ENCODE measurements at regions not wholly inside any gene's neighbourhood (a gene's known extent, or its start where the extent isn't known, plus 50 kb on each side); places are given as distances from the start of the nearest gene placed in this dataset.

DNA sequence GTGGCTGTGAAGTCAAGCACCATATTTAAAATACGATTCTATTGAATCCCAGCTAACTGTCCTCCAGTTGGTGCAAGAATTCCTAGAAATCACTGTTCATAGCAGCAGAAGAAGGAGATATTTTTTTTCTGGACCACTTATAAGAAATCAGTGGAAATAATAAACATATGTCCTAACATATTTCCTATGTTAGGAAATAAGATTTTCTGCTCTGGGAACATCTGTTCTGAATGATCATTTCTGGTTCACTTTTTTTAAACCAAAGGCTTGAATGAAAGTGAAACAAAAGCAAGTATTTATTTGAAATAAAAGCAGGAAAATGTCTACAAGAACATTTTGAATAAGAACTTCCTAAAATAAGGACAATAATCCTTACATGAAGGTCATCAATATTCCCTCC is 138.9 kb upstream of the RALGAPA2 start:
- TF ChIP-seq SOX6 (IDR thresholded peaks at IDR 0.05) (no peak), SOX6 (CRISPR knock-in tag; IDR thresholded peaks at IDR 0.05) (no peak), ZNF724P (CRISPR knock-in tag; IDR thresholded peaks at IDR 0.05; ENCODE audit: borderline replicate concordance) (no peak), ZNF546 (CRISPR knock-in tag; conservative IDR thresholded peaks at IDR 0.05) (no peak), TBP (CRISPR knock-in tag; IDR thresholded peaks at IDR 0.05) (no peak), SP4 (CRISPR knock-in tag; IDR thresholded peaks at IDR 0.05) (no peak), JUNB (CRISPR knock-in tag; IDR thresholded peaks at IDR 0.05; ENCODE audit: borderline replicate concordance) (no peak), REL (CRISPR knock-in tag; conservative IDR thresholded peaks at IDR 0.05) (no peak), TCF7L2 (IDR thresholded peaks at IDR 0.05; ENCODE audit: low read depth, low read length) (no peak), ZKSCAN1 (IDR thresholded peaks at IDR 0.05; ENCODE audit: low read length) (no peak)
- TF ChIP-seq, protein P1, sequence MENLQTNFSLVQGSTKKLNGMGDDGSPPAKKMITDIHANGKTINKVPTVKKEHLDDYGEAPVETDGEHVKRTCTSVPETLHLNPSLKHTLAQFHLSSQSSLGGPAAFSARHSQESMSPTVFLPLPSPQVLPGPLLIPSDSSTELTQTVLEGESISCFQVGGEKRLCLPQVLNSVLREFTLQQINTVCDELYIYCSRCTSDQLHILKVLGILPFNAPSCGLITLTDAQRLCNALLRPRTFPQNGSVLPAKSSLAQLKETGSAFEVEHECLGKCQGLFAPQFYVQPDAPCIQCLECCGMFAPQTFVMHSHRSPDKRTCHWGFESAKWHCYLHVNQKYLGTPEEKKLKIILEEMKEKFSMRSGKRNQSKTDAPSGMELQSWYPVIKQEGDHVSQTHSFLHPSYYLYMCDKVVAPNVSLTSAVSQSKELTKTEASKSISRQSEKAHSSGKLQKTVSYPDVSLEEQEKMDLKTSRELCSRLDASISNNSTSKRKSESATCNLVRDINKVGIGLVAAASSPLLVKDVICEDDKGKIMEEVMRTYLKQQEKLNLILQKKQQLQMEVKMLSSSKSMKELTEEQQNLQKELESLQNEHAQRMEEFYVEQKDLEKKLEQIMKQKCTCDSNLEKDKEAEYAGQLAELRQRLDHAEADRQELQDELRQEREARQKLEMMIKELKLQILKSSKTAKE (CRISPR knock-in tag; IDR thresholded peaks at IDR 0.05; ENCODE audit: borderline replicate concordance) = no peak
